SU-DHL-6 (cell line): ENCODE measurements at regions not wholly inside any gene's neighbourhood (a gene's known extent, or its start where the extent isn't known, plus 50 kb on each side); places are given as distances from the start of the nearest gene placed in this dataset.

ENCODE experiments used
- H2AFZ ChIP-seq: fragments of 200-600 bp; sonication (generic); 2 replicates; pipeline ENCODE4 v1.6.1; 2014; ENCODE audit warnings: low read depth, mild to moderate bottlenecking, moderate library complexity, mixed read lengths, antibody characterized with exemption, low read length; ENCODE audit not compliant: severe bottlenecking
- H3F3A ChIP-seq: fragments of 200-600 bp; shearing (Covaris generic); 2 replicates; pipeline ENCODE4 v1.6.0; 2016; ENCODE audit warnings: antibody characterized with exemption, mild to moderate bottlenecking; ENCODE audit not compliant: insufficient read depth
- H3K27ac ChIP-seq: fragments of 200-600 bp; sonication (generic); 2 replicates; pipeline ENCODE4 v1.5.1; 2016; ENCODE audit warnings: low read depth, mild to moderate bottlenecking, low read length, moderate library complexity, mixed read lengths
- H3K27me3 ChIP-seq: fragments of 200-600 bp; sonication (generic), shearing (Covaris generic); 2 replicates; pipeline ENCODE4 v1.6.0; 2014; ENCODE audit warnings: mild to moderate bottlenecking, low read length
- H3K36me3 ChIP-seq: fragments of 200-600 bp; sonication (generic); 2 replicates; pipeline ENCODE4 v1.6.1; 2014; ENCODE audit warnings: mild to moderate bottlenecking, low read length, mixed read lengths
- H3K4me2 ChIP-seq: fragments of 300-600, 200-600 bp; shearing (Covaris generic), sonication (generic); 2 replicates; pipeline ENCODE4 v1.6.0; 2014; ENCODE audit warnings: low read length, low read depth, mild to moderate bottlenecking; ENCODE audit not compliant: poor library complexity, severe bottlenecking
- H3K4me3 ChIP-seq: fragments of 200-600 bp; sonication (generic); 2 replicates; pipeline ENCODE4 v1.5.1; 2014; ENCODE audit warnings: antibody characterized with exemption, low read length, mild to moderate bottlenecking, mixed read lengths; ENCODE audit not compliant: insufficient read depth, poor library complexity, severe bottlenecking
- H3K79me2 ChIP-seq: fragments of 200-600 bp; sonication (generic); 2 replicates; pipeline ENCODE4 v1.6.1; 2014; ENCODE audit warnings: mild to moderate bottlenecking, low read length, moderate library complexity; ENCODE audit not compliant: insufficient read depth
- H3K9ac ChIP-seq: fragments of 200-600 bp; sonication (generic); 2 replicates; pipeline ENCODE4 v1.7.0; 2014; ENCODE audit warnings: mild to moderate bottlenecking, low read length
- H3K9me2 ChIP-seq: fragments of 200-600 bp; sonication (generic); replicated peaks from 2 replicates; pipeline ENCODE4 v1.6.1; 2014; ENCODE audit warnings: low read length; ENCODE audit not compliant: insufficient read depth
- H3K9me3 ChIP-seq: fragments of 200-600 bp; sonication (generic); 2 replicates; pipeline ENCODE4 v1.6.1; 2014; ENCODE audit warnings: low read length, mixed read lengths; ENCODE audit not compliant: insufficient read depth
- H4K20me1 ChIP-seq: fragments of 200-600 bp; sonication (generic); 2 replicates; pipeline ENCODE4 v1.6.1; 2014; ENCODE audit warnings: low read depth, mild to moderate bottlenecking, antibody characterized with exemption, low read length, moderate library complexity, mixed read lengths
- CTCF ChIP-seq: fragments of 200-600 bp; sonication (generic); IDR thresholded peaks from one replicate; pipeline ENCODE4 v1.5.1; 2017; ENCODE audit warnings: antibody characterized with exemption, mild to moderate bottlenecking, low read length, moderate library complexity; ENCODE audit not compliant: insufficient read depth, poor library complexity, severe bottlenecking
- EZH2phosphoT487 ChIP-seq: fragments of 200-600 bp; sonication (generic), shearing (Covaris generic); conservative IDR thresholded peaks from 2 replicates; pipeline ENCODE4 v1.6.1; 2018; ENCODE audit warnings: mild to moderate bottlenecking, antibody characterized with exemption, low read length, moderate library complexity, mixed read lengths

DNA sequence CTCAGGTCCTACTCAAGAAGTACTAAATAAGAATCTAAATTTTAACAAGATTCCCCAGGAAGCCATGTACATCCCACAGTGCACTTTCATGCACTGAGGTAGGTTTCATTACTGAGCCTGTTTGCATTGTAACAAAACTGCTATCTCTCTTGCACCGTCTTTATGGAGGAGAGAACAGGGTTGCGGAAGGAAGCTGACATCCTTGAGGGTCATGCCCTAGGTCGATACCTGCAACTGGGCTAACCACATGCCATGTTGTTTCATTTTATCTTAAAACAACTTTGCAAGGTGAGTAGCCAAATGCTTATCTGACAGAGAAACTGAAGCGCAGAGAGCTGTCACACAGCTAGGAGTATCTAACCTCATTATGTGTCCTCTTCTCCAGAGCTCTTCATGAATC lies 656.3 kb upstream of the TENM4 start:
- H3K36me3 ChIP-seq: no peaks in the 10 kb centered on the region
- no peak overlapping the region for H3K4me2 ChIP-seq
- no peaks in the 10 kb centered on the region for H3K9me3 ChIP-seq
- no peak overlapping the region for H3K9ac ChIP-seq
- H3K27ac ChIP-seq: no peak overlapping the region
- no peak overlapping the region for H2AFZ ChIP-seq
- H3K27me3 ChIP-seq: no peaks in the 10 kb centered on the region
- H4K20me1 ChIP-seq: no peaks in the 10 kb centered on the region
- H3K9me2 ChIP-seq: no peaks in the 10 kb centered on the region
- no peaks in the 10 kb centered on the region for H3K79me2 ChIP-seq
- TF ChIP-seq EZH2phosphoT487 (no peak), CTCF (no peak)
- no peak overlapping the region for H3K4me3 ChIP-seq
- H3F3A ChIP-seq: no peaks in the 10 kb centered on the region

GRCh38 chr11:80096736-80097135 lies 655.9 kb upstream of the TENM4 start:
- no peaks in the 10 kb centered on the region for H3F3A ChIP-seq
- no peak overlapping the region for H3K9ac ChIP-seq
- no peaks in the 10 kb centered on the region for H3K27me3 ChIP-seq
- H3K4me3 ChIP-seq: no peak overlapping the region
- no peaks in the 10 kb centered on the region for H4K20me1 ChIP-seq
- no peak overlapping the region for H2AFZ ChIP-seq
- H3K27ac ChIP-seq: no peak overlapping the region
- TF ChIP-seq CTCF (no peak), EZH2phosphoT487 (no peak)
- no peak overlapping the region for H3K4me2 ChIP-seq
- H3K79me2 ChIP-seq: no peaks in the 10 kb centered on the region
- no peaks in the 10 kb centered on the region for H3K9me2 ChIP-seq
- no peaks in the 10 kb centered on the region for H3K36me3 ChIP-seq
- H3K9me3 ChIP-seq: no peaks in the 10 kb centered on the region

DNA sequence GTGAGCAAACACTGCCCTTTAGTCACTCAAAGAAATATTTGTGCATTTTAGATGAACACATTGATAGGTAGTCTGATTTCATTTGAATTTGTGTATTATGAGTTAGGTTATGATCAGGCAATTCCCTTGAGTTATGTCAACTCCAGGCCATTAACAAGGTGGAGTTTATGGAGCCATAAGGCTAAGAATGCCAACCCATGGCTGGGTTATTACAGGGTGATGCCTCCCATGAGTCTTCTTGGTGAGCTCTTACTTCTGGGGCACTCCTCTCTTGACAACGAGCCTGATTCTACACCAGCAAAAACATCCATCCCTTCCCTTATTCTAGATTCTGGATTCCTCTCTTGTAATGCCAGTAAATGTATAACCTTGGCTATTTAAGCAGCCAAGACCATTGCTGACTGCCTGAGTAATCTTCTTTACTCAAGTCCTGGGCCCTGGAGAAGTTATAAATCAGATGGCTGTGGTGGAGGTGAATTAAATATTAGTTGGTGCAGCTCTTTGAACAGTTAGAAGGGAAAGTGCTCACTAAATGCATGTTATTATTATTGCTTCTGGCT lies 645.7 kb upstream of the TENM4 start:
- H3K27ac ChIP-seq: no peak overlapping the region
- TF ChIP-seq EZH2phosphoT487 (no peak), CTCF (no peak)
- no peak overlapping the region for H2AFZ ChIP-seq
- no peaks in the 10 kb centered on the region for H3K27me3 ChIP-seq
- no peaks in the 10 kb centered on the region for H3K79me2 ChIP-seq
- H3F3A ChIP-seq: no peaks in the 10 kb centered on the region
- no peaks in the 10 kb centered on the region for H3K36me3 ChIP-seq
- H3K9me2 ChIP-seq: no peaks in the 10 kb centered on the region
- no peak overlapping the region for H3K4me3 ChIP-seq
- H3K4me2 ChIP-seq: no peak overlapping the region
- H3K9ac ChIP-seq: no peak overlapping the region
- no peaks in the 10 kb centered on the region for H3K9me3 ChIP-seq
- no peaks in the 10 kb centered on the region for H4K20me1 ChIP-seq
